ENCODE measurements at regions not wholly inside any gene's neighbourhood (a gene's known extent, or its start where the extent isn't known, plus 50 kb on each side); places are given as distances from the start of the nearest gene placed in this dataset.

- DNase-seq, result no peak
Observed at GRCh38 chr12:92221656-92222315, 76.1 kb upstream of the BTG1 start.

DNA sequence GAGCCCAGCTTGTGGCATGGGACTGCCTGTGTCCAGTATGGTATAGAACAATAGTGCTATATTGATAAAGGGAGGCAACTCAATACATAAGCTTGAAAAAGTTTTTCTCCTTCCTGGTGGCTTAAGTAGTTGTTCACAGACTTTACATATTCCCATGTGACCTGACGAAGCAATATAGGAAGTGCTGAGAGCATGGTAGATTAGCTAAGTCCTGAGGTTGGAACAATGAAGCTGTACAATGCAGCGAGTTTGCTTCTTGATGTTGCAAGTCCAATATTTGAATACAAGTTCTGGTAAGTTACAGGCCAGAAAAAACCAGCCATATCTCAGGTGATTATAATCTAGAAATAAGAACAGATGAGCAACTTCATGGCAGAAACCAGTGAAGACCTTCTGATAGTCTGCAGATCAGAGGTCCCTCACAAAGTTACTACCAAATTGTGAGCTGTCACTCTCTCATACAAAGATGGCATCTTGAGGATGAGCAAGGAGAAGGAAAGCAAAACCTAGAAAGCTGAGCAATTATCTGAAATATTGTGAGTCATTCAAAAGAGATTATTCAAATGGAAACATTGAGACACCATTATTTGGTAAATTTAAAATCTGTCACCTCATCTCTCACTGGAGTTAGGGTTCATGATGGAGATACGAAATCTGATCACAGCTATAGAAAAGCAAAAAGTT, 72.9 kb upstream of the BTG1 start:
- DNase-seq, result no peak

DNA sequence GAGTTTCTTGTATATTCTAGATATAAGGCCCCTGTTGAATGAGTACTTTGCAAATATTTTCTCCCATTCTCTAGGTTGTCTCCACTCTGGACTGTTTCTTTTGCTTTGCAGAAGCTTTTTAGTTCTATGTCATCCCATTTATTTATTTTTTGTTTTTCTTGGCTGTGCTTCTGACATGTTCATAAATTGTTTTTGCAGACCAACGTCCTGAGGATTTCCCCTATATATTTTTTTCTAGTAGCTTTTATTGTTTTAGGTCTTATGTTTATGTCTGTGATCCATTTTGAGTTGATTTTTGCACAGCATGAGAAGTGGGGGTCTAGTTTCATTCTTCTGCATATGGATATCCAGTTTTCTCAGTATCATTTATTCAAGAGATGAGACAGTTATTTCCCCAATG, 70.4 kb upstream of the BTG1 start:
- no peak for DNase-seq

- DNase-seq, result no peak
Observed at GRCh38 chr12:92215358-92215757, 69.7 kb upstream of the BTG1 start.

DNA sequence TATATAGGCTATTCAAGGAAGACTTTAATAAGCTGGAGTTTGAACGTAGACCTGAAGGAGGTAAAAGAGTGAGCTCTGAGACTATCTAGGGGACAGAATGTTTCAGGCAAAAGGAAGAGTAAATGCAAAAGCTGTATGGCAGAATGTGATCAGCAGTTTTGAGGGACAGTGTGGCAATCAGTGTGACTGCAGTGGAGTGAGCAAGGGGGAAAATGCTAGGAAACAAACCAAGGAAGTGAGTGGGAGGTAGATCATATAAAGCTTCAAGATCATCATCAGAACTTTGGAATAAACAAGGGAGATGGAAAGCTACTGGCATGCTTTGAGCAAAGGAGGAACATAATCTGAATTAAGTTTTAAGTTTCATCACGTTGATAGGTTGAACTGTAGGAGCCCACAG, 67.5 kb upstream of the BTG1 start:
- no peak for DNase-seq

GRCh38 chr12:92210071-92210470, 64.4 kb upstream of the BTG1 start:
- DNase-seq, result no peak

GRCh38 chr12:92208613-92209121, 63.0 kb upstream of the BTG1 start:
- DNase-seq, result peak; percentile 54

DNA sequence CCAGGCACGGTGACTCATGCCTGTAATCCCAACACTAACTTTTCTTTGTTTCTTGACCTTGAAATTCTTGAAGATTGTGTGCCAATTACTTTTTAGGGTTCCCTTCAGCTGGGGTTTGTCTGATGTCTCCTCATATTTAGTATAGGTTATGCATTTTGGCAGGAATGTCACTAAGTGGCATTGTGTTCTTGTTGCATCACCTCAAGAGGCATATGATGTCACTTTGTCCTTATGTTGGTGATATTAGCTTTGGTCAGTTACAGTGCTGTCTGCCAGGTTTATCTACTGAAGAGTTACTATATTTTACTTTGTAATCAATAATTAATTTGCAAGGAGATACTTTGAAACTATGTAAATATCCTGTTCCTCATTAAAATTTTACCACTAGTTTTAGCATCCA, 61.0 kb upstream of the BTG1 start:
- DNase-seq, result no peak

DNA sequence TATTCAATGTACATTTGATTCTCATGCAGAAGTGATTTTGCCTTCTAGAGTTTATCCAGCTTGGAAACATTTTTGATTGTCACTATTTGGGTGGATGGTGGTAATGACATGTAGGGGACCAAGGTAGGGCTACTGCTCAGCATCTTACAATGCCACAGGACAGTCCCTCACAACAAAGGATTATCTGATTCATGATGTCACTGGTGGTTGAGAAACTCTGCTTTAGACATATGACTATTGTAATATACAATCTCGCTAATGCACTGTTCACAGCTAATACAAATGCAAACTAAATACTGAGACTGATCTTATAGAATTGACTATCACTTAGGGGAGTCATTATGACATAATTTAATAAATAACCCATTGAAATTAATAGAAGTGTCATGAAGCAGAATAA, 60.4 kb upstream of the BTG1 start:
- DNase-seq, result no peak

- DNase-seq, result no peak
Observed at GRCh38 chr12:92199819-92200576, 54.4 kb upstream of the BTG1 start.

GRCh38 chr12:92197815-92198214, 52.2 kb upstream of the BTG1 start:
- DNase-seq, result no peak

DNA sequence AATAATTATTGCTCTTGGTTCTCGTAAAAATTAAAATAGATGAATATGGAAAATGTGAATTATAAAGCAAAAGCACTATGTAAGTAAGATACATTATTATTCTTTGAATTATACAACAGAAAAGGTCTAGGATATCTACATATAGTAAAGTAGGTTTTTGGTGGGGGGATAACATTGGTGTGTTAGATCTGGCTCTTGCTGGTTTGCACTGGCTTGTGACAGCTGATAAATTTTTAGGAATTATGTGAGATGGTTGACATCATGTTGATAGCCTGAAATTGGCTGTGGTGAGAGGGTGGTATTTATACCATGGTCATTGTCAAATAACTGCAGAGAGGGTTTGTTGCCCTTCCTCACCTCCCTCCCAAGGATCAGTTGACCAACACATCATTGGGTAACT, 50.7 kb upstream of the BTG1 start:
- no peak for DNase-seq
